Transverse colon (tissue), 4 donors: ENCODE measurements at regions not wholly inside any gene's neighbourhood (a gene's known extent, or its start where the extent isn't known, plus 50 kb on each side); places are given as distances from the start of the nearest gene placed in this dataset.

ENCODE experiments used
- DNase-seq: peaks from one replicate; pipeline ENCODE4 v3.0.0-alpha.2; 2019
- H3K27ac ChIP-seq, 4 donors: fragments of 200-600 bp; sonication (generic); 2 replicates each; pipeline ENCODE4 v1.5.1; 2016 to 2018; ENCODE audit warnings: inconsistent platforms in 4 of 4
- H3K27me3 ChIP-seq: fragments of 200-600 bp; sonication (generic); 2 replicates; pipeline ENCODE4 v1.5.1; 2017; ENCODE audit warnings: inconsistent platforms
- H3K36me3 ChIP-seq, 4 donors: fragments of 200-600 bp; sonication (generic); 2 replicates each; pipeline ENCODE4 v1.5.1; 2017 to 2019; ENCODE audit warnings: inconsistent platforms in 4 of 4
- H3K4me1 ChIP-seq, 4 donors: fragments of 200-600 bp; sonication (generic); 2 replicates each; pipeline ENCODE4 v1.5.1; 2017 to 2020; ENCODE audit warnings: inconsistent platforms in 4 of 4
- H3K4me3 ChIP-seq, 4 donors: fragments of 200-600 bp; sonication (generic); 1 replicate in 1 of 4; 2 replicates in 3 of 4; pipeline versions ENCODE4 v1.5.1 to v1.6.1; 2017 to 2019; ENCODE audit warnings: inconsistent platforms in 4 of 4
- H3K9me3 ChIP-seq, 2 donors: fragments of 200-600 bp; sonication (generic); 2 replicates each; pipeline ENCODE4 v1.5.1; 2017 to 2019; ENCODE audit warnings: inconsistent platforms in 2 of 2
- EP300 ChIP-seq: sonication (generic); formaldehyde crosslinking; IDR thresholded peaks from one replicate; pipeline ENCODE4 v1.6.1; 2017; ENCODE audit warnings: antibody characterized with exemption, low read depth
- POLR2A ChIP-seq: fragments of 450-650 bp; IDR thresholded peaks from one replicate; pipeline ENCODE4 v1.6.1; 2016; ENCODE audit warnings: antibody characterized with exemption, mild to moderate bottlenecking, moderate library complexity
- POLR2AphosphoS5 ChIP-seq, 3 donors: sonication (generic); formaldehyde crosslinking; IDR thresholded peaks; one replicate each; pipeline ENCODE4 v1.6.1; 2016; ENCODE audit warnings: antibody characterized with exemption in 3 of 3
- WGBS, 2 donors: methylation state at CpG; one replicate each; pipeline ENCODE4 v1.1.5; 2018; ENCODE audit warnings: low coverage in 1 of 2; 5-methylcytosine and 5-hydroxymethylcytosine counted together
- in situ Hi-C, 4 donors: fragments of 200-750 bp; cut with MboI; loops; one replicate each; pipeline versions ENCODE4 v1.15.0 to v1.15.1; 2017; ENCODE audit warnings: low sequenced_read_pairs in 3 of 4, low pct_ligation_motif_present in 1 of 4, low pct_unique_long_range_greater_than_20kb in 1 of 4
- intact Hi-C: fragments of 100-400 bp; cut with DNase I; formaldehyde crosslinking; loops from one replicate; pipeline ENCODE4 v1.15.1; 2023; ENCODE audit warnings: low total_unique reads
- TF ChIP-seq, protein P1 (sequence below), 5 experiments: fragments of 200-600 bp in 3 of 5; fragments of 450-650 bp in 2 of 5; sonication (generic) in 3 of 5; IDR thresholded peaks; 1 replicate in 2 of 5; 2 replicates in 3 of 5; pipeline ENCODE4 v1.5.1; 2016 to 2017; ENCODE audit warnings: antibody characterized with exemption in 5 of 5, inconsistent platforms in 3 of 5, mild to moderate bottlenecking in 2 of 5, moderate library complexity in 1 of 5

DNA sequence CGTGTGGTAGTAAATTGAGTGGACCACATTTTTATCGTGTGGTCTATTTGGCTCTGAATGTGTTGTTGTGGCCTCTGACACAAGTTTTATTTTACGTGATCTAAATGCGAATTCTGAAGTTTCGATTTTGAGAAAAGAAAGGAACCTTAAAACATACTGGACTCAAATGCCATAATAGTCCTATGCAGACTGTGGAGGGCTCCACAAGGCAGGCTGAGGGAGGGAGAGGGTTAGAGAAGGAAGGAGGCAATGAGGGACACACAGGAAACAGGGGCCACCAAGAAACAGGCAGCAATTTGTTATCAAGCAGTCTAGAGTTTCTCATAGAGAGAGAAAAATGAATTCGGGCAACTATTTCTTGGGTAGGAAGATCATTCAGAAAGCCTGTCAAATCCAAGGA lies 110.4 kb upstream of the SEMA6A start:
- no peaks in the 10 kb centered on the region for H3K9me3 ChIP-seq
- no peaks in the 10 kb centered on the region for H3K27me3 ChIP-seq
- H3K27ac ChIP-seq, result no peak overlapping the region
- DNase-seq, result no peak
- intact Hi-C loops, result no loop called here
- in situ Hi-C loops, result no loop called here
- H3K4me3 ChIP-seq, result no peak overlapping the region
- no peaks in the 10 kb centered on the region for H3K4me1 ChIP-seq
- WGBS, 2 donors, result 83 to 97% methylated on average over 5 to 6 of the region's 6 CpGs
- TF ChIP-seq EP300 (no peak), POLR2AphosphoS5 (IDR thresholded peaks at IDR 0.05) (no peak), POLR2A (no peak)
- TF ChIP-seq, protein P1, sequence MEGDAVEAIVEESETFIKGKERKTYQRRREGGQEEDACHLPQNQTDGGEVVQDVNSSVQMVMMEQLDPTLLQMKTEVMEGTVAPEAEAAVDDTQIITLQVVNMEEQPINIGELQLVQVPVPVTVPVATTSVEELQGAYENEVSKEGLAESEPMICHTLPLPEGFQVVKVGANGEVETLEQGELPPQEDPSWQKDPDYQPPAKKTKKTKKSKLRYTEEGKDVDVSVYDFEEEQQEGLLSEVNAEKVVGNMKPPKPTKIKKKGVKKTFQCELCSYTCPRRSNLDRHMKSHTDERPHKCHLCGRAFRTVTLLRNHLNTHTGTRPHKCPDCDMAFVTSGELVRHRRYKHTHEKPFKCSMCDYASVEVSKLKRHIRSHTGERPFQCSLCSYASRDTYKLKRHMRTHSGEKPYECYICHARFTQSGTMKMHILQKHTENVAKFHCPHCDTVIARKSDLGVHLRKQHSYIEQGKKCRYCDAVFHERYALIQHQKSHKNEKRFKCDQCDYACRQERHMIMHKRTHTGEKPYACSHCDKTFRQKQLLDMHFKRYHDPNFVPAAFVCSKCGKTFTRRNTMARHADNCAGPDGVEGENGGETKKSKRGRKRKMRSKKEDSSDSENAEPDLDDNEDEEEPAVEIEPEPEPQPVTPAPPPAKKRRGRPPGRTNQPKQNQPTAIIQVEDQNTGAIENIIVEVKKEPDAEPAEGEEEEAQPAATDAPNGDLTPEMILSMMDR (IDR thresholded peaks at IDR 0.05), result no peak
- no peaks in the 10 kb centered on the region for H3K36me3 ChIP-seq

DNA sequence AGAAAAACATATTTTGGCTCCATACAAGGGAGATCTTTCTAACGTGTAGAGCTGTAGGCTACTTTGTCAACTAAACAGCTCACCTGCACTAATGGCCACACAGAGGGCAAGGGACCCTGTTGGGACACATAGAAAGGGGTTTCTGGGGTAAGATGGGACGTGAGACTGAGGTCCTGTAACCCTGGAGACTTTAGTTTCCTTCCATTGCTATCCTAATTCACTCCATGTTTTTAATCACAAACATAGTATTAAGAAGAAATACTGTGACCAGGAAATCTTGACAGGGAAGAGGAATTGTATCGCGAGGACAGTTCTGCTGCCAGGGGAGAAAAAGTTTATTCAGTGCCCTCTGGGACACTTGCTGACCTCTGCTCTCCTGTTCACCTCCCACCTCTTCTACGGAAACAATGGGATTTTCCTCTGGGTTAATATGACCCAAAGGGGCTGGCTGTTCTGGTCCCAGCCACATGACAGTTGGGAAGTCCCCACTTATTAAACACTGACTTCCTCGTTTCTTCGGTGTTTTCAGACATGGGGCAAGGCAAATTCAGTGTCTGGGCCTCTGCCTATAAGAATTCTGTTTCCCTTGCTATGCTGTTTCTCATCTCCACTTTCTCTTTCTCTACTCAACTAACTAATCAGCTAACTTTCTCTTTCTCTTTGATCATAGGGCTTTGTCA lies 106.9 kb upstream of the SEMA6A start:
- Histone ChIP-seq H3K4me1 (no peaks in the 10 kb centered on the region), H3K27me3 (no peaks in the 10 kb centered on the region), H3K27ac (no peak overlapping the region), H3K4me3 (no peak overlapping the region), H3K9me3 (no peaks in the 10 kb centered on the region), H3K36me3 (no peaks in the 10 kb centered on the region)
- in situ Hi-C loops (no loop called here), intact Hi-C loops (no loop called here)
- DNase-seq, result no peak
- 63 to 81% methylated on average over 6 to 7 of the region's 7 CpGs for WGBS, 2 donors
- TF ChIP-seq POLR2AphosphoS5 (IDR thresholded peaks at IDR 0.05) (no peak), POLR2A (no peak), EP300 (no peak)
- TF ChIP-seq, protein P1 (IDR thresholded peaks at IDR 0.05), result no peak

DNA sequence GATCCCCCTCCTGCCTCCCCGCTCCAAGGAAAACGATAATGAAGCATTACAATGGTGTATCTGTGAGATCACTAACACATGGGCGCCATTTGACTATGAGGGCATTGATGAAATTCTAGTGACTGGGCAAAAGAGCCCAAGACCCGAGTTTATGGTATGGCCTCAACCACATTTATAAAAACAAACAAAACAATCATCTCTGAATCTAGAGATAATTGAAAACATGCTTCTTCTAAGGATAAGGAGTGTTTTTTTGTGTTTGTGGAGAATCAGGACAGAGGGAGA lies 100.9 kb upstream of the SEMA6A start:
- in situ Hi-C loops, result no loop called here
- Histone ChIP-seq H3K36me3 (no peaks in the 10 kb centered on the region), H3K27ac (no peak overlapping the region), H3K4me3 (no peak overlapping the region), H3K27me3 (no peaks in the 10 kb centered on the region), H3K9me3 (no peaks in the 10 kb centered on the region), H3K4me1 (no peaks in the 10 kb centered on the region)
- intact Hi-C loops, result no loop called here
- TF ChIP-seq, protein P1 (IDR thresholded peaks at IDR 0.05), result no peak
- no peak for TF ChIP-seq EP300
- no peak for TF ChIP-seq POLR2AphosphoS5 (IDR thresholded peaks at IDR 0.05)
- 70 to 86% methylated on average over 2 to 4 of the region's 4 CpGs for WGBS, 2 donors
- no peak for DNase-seq

DNA sequence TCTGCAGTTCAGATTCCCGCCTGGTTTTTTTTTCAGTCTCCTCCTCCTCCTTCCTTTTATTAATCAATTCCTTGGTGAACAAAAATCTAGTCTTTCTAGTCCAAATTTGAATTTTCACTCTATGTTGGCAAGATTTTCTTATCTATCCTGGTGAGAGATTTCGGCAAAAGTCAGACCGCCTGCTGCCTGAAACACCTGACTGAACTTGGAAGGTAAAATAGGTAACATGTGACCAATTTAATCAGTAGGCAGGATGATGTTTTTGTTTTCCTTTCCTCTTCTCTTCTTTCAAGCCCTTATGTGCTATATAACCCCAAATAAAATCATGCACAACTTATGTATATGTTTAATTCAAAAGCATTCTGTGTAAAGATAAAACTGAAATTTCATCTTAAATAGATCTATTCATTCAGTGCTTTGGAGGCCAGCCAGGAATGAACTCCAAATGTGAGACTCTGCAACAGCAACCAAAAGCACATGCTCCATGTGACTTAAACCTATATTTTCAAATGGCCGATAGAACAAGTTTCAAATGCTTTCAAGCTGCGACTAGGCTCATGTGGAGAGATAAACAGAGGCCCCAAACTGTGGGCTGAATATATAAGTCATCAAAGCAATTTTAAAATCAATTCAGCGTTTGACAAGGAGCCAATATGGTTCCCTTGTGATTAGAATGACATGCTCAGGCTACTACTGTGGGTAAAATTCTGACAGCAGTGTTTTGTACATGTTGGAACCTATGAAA lies 100.4 kb upstream of the SEMA6A start:
- in situ Hi-C loops, result no loop called here
- 73 to 84% methylated on average over 4 to 6 of the region's 6 CpGs for WGBS, 2 donors
- H3K4me1 ChIP-seq, result no peaks in the 10 kb centered on the region

More for the DNA sequence above, 100.4 kb upstream of the SEMA6A start:
- DNase-seq, result no peak
- H3K4me3 ChIP-seq, result no peak overlapping the region
- TF ChIP-seq EP300 (no peak), POLR2AphosphoS5 (IDR thresholded peaks at IDR 0.05) (no peak), POLR2A (no peak)
- TF ChIP-seq, protein P1 (IDR thresholded peaks at IDR 0.05), result no peak
- intact Hi-C loops, result no loop called here
- no peaks in the 10 kb centered on the region for H3K9me3 ChIP-seq
- no peak overlapping the region for H3K27ac ChIP-seq
- no peaks in the 10 kb centered on the region for H3K36me3 ChIP-seq
- no peaks in the 10 kb centered on the region for H3K27me3 ChIP-seq
